ENCODE measurements at regions not wholly inside any gene's neighbourhood (a gene's known extent, or its start where the extent isn't known, plus 50 kb on each side); places are given as distances from the start of the nearest gene placed in this dataset.

- peak overlapping the region; percentile 56 for H2BK12ac ChIP-seq (ENCODE audit: low read depth, low read length)
- peak overlapping the region; percentile 79 for H3K4ac ChIP-seq (replicated peaks; ENCODE audit: insufficient read length, low read depth, low read length)
- H2AFZ ChIP-seq (ENCODE audit: low read length), result no peak overlapping the region
- peak overlapping the region; percentile 94 for H4K91ac ChIP-seq (replicated peaks; ENCODE audit: insufficient read length, low read length)
- H2AK5ac ChIP-seq (ENCODE audit: low read depth, low read length), result peak overlapping the region; percentile 41; the same call in 1 of the 2 replicates
- peak overlapping the region in 1 of 4 experiments; percentile 16; a peak in 2 of 7 replicates for H3K9ac ChIP-seq (replicated peaks in 1 of 4; ENCODE audit: extremely low read depth in 1 of 4, low read depth in 3 of 4, low read length in 3 of 4)
- H3K9me3 ChIP-seq (ENCODE audit: insufficient read depth in 2 of 2, low read depth in 1 of 2, low read length in 1 of 2), result no peaks in the 10 kb centered on the region
- H3K4me3 ChIP-seq (ENCODE audit: extremely low read depth in 1 of 4, insufficient read depth in 2 of 4, low read depth in 3 of 4, low read length in 4 of 4), result peak overlapping the region; percentile 0 to 52 (median 20); a peak in 5 of 8 replicates
- TF ChIP-seq CHD1 (IDR thresholded peaks at IDR 0.05; ENCODE audit: low read depth, low read length) (no peak), TAF1 (IDR thresholded peaks at IDR 0.05; ENCODE audit: low read depth, low read length) (0 out of 2 replicates have a peak, but pooled peaks have one; percentile 19), POLR2A (IDR thresholded peaks at IDR 0.05; ENCODE audit: control extremely low read depth in 1 of 2, low read depth in 2 of 2, low read length in 2 of 2) (0 out of 3 replicates have a peak, but pooled peaks of 1 of the 2 experiments have one; percentile 1)
- ChIA-PET CTCF (ENCODE audit: partially characterized antibody) (interaction anchor here (1.0 to 2.0 kb wide), 9 partner anchors 8 to 36 kb away, joined by 3 to 11 read pairs (median 5); no protein-coding TSS in a partner anchor), POLR2A (ENCODE audit: partially characterized antibody) (interaction anchor here (0.7 to 4.0 kb wide), 10 partner anchors 9 to 217 kb away, joined by 3 to 31 read pairs (median 4); no protein-coding TSS in a partner anchor)
- peaks cover 4 to 14% of the 10 kb centered on the region in 2 experiments for H4K20me1 ChIP-seq (replicated peaks in 1 of 2; ENCODE audit: control insufficient read depth in 1 of 2, insufficient read depth in 2 of 2, low read length in 2 of 2)
- peaks cover 30 to 43% (median 36%) of the 10 kb centered on the region in 4 experiments for H3K4me1 ChIP-seq (replicated peaks in 1 of 4; ENCODE audit: control insufficient read depth in 3 of 4, insufficient read depth in 4 of 4, low read length in 3 of 4)
- H3K23me2 ChIP-seq (ENCODE audit: low read depth, low read length), result peaks cover 13% of the 10 kb centered on the region; the same call in 1 of the 2 replicates
- peak overlapping the region; percentile 76 for H3K27ac ChIP-seq (ENCODE audit: low read depth, low read length)
- H4K5ac ChIP-seq (ENCODE audit: insufficient read length, low read depth, low read length), result peak overlapping the region; percentile 64
- no peaks in the 10 kb centered on the region for H3K27me3 ChIP-seq (replicated peaks in 1 of 4; ENCODE audit: control insufficient read depth in 3 of 4, extremely low read depth in 1 of 4, insufficient read depth in 3 of 4, low read length in 3 of 4)
- peaks cover 4 to 75% of the 10 kb centered on the region in 2 experiments; a peak in 3 of 4 replicates for H3K79me2 ChIP-seq (ENCODE audit: control insufficient read depth in 1 of 2, insufficient read depth in 2 of 2, low read length in 2 of 2)
- H2BK15ac ChIP-seq (ENCODE audit: low read length), result 0 out of 2 replicates have a peak overlapping the region, but pooled peaks have one; percentile 76
- peak overlapping the region; percentile 38 to 76 for H3K4me2 ChIP-seq (ENCODE audit: insufficient read depth in 1 of 2, low read depth in 2 of 2, low read length in 2 of 2)
- H3K23ac ChIP-seq (ENCODE audit: insufficient read length), result no peak overlapping the region
- H2BK5ac ChIP-seq (ENCODE audit: low read depth, low read length), result peak overlapping the region; percentile 98
- no peak for DNase-seq (ENCODE audit: low read depth in 1 of 2, low spot score in 2 of 2)
- peak overlapping the region; percentile 95 for H3K56ac ChIP-seq (replicated peaks; ENCODE audit: insufficient read length, low read depth, low read length)
- peak overlapping the region; percentile 24; the same call in 1 of the 2 replicates for H2BK20ac ChIP-seq (ENCODE audit: low read length)
- no peak for FAIRE-seq
- peaks cover 0 to 4% (median 0%) of the 10 kb centered on the region in 4 experiments; a peak in 3 of 8 replicates for H3K36me3 ChIP-seq (ENCODE audit: control insufficient read depth in 2 of 4, insufficient read depth in 4 of 4, low read length in 3 of 4)
- peak overlapping the region; percentile 89; the same call in 1 of the 2 replicates for H4K8ac ChIP-seq (ENCODE audit: extremely low read depth, insufficient read depth, low read length)
- 64% methylated on average over 24 of the region's 24 CpGs; no CpG with 5 or more reads in 1 of the 2 experiments for WGBS, 2 experiments (ENCODE audit: extremely low coverage in 1 of 2, insufficient coverage in 1 of 2, insufficient read length in 1 of 2, insufficient replicate concordance in 2 of 2, low coverage in 1 of 2, low lambda C conversion rate in 2 of 2, missing lambda C conversion rate in 1 of 2)
- peak overlapping the region; percentile 68 for H2BK120ac ChIP-seq (replicated peaks; ENCODE audit: low read depth, low read length)
- peak overlapping the region; percentile 60 for H3K18ac ChIP-seq (ENCODE audit: extremely low read depth, low read length)
- no peak overlapping the region for H3K14ac ChIP-seq (ENCODE audit: insufficient read length)
- H3K79me1 ChIP-seq (ENCODE audit: low read depth, low read length), result peaks cover 24% of the 10 kb centered on the region
Measured at GRCh38 chr17:77466596-77467223, 325.9 kb downstream of the SEC14L1 start.
